ENCODE measurements at regions not wholly inside any gene's neighbourhood (a gene's known extent, or its start where the extent isn't known, plus 50 kb on each side); places are given as distances from the start of the nearest gene placed in this dataset.

GRCh38 chr5:34510002-34510401, 146.1 kb upstream of the RAI14 start:
- ATAC-seq: no peak
- no peak for DNase-seq (ENCODE audit: missing footprints)
- intact Hi-C loops (cut with DNase I): no loop called here

DNA sequence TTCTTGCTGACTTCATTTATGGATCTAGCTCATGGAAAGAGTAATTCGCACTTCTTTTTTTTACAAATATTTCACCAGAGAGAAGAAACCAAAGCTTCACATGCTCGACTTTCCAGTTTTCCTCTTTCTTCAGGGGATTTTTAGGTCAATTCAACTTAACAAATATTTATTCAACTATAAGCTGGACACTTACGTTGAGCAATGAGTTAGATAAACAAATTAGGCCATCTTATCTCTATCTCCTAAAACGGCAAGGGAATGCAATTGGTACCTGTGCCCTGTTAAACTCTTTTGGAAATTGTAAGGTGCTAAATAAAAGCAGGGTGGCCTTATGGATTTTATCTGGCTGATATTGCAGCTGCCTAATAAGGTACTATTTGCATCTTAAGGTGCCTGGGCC, 145.1 kb upstream of the RAI14 start:
- intact Hi-C loops (cut with DNase I): no loop called here
- no peak for DNase-seq (ENCODE audit: missing footprints)
- no peak for ATAC-seq

GRCh38 chr5:34511481-34511880, 144.6 kb upstream of the RAI14 start:
- no peak for ATAC-seq
- intact Hi-C loops (cut with DNase I): no loop called here

DNA sequence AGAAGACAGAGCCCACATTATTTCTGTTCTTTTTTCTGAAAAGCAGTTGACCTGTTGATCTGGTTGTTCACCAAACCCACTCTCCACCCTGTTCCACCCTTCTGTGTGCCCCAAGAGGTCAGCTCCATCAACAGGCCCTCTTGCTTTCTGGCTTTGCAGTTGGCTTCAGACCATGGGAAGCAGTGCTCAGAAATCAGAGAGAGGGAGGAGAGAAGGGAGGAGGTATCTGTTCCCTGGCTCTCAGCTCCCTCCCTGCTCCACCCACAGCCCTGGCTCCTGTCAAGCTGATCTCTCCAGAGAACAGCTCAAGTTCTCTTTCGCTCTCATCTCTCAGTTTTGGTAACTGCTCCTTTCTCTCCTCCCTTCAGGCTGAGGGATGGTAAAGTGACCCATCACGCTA, 144.2 kb upstream of the RAI14 start:
- ATAC-seq (peak; percentile 98), DNase-seq (ENCODE audit: missing footprints) (peak; percentile 70)
- intact Hi-C loops (cut with DNase I): no loop called here

More at GRCh38 chr5:34511481-34511880, 144.6 kb upstream of the RAI14 start:
- no peak for DNase-seq (ENCODE audit: missing footprints)

DNA sequence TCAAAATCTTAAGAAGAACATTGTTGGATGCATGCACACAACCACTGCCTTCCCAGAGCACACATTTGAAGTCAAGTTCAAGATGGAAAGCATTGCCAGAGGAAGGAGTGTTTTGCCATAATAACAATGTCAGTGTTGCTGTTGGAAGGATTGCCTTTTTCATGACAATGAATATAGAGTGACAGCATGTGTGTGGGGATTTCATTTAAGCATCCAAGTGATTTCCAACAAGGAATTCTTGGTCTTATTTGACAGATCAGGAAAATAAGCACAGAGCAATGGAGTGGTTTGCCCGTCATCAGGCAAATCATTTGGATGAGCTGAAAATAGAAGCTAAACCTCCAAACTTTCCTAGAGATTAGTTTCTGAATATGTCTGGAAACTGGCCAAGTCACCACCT, 140.0 kb upstream of the RAI14 start:
- ATAC-seq: no peak
- intact Hi-C loops (cut with DNase I): no loop called here
- DNase-seq (ENCODE audit: missing footprints): no peak

GRCh38 chr5:34516686-34517085, 139.4 kb upstream of the RAI14 start:
- DNase-seq (ENCODE audit: missing footprints): no peak
- intact Hi-C loops (cut with DNase I): no loop called here
- no peak for ATAC-seq

- intact Hi-C loops (cut with DNase I): no loop called here
- DNase-seq (ENCODE audit: missing footprints): no peak
- ATAC-seq: no peak
These were observed 138.9 kb upstream of the RAI14 start for GRCh38 chr5:34517249-34517648.

DNA sequence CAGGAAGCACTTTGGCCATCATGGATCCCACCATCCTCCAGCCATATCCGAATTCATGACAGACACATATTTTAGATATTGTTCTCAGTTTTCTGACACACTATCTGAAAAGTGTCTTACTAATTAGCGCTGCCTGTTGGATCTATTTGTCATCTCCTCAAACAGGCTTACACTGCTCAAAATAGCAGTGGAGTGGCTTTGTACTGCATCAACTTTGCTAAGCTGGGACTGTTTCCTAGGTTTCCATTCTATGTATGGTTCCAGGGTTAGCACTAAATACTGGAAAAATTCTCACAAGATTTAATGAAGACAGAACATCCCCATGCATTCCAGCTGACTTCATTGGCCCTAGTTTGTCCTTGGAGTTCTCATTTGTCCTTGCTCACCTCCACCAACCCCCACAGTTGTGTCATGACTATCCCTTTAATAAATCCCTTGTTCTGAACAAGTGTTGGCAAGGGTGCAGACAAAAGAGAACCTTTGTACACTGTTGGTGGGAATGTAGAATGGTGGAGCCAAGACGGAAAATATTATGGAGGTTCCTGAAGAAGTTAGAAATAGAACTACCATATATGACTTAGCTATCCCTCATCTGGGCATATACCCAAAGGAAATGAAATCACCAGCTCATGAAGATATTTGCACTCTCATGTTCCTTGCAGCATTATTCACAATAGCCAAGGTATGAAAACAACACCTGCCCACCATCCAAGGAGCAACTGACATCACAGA, 136.5 kb upstream of the RAI14 start:
- ATAC-seq (peak; percentile 52), DNase-seq (ENCODE audit: missing footprints) (no peak)
- intact Hi-C loops (cut with DNase I): loop anchor here (2.0 to 10.0 kb wide), 2 partner anchors 33 to 315 kb away; partner anchors contain the start of gene TTC23L

DNA sequence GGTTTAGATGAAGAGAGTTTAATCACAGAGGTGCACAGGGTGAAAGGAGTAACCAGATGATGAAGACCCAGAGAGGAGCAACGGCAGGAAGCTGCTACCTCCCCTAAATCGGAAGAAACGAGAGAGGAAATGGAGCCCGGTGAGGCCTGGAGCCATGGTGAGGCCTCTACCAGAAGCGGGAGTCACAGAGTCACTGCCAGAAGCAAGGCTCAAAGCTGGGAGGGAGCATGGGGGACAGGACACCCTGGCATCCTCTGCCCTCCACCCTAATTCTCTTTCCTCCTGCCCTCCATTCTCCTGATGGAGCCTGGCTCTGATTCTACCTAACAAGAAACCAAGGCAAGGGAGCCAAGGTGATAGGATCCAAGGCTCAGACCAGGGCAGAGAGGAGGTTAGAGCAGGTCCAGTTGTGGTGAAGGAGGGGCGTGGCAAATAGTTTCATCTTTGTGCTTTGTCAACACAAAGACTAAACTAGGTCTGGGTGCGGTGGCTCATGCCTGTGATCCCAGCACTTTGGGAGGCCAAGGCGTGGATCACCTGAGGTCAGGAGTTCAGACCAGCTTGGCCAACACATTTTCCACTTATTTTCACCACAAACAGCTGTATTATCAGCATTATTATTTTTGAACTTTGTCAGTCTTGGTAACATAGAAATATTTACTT, 134.4 kb upstream of the RAI14 start:
- DNase-seq (ENCODE audit: missing footprints) (no peak), ATAC-seq (no peak)
- intact Hi-C loops (cut with DNase I): loop anchor here (10.0 kb wide), 1 partner anchor 313 kb away; the partner anchor contains the start of gene TTC23L

DNA sequence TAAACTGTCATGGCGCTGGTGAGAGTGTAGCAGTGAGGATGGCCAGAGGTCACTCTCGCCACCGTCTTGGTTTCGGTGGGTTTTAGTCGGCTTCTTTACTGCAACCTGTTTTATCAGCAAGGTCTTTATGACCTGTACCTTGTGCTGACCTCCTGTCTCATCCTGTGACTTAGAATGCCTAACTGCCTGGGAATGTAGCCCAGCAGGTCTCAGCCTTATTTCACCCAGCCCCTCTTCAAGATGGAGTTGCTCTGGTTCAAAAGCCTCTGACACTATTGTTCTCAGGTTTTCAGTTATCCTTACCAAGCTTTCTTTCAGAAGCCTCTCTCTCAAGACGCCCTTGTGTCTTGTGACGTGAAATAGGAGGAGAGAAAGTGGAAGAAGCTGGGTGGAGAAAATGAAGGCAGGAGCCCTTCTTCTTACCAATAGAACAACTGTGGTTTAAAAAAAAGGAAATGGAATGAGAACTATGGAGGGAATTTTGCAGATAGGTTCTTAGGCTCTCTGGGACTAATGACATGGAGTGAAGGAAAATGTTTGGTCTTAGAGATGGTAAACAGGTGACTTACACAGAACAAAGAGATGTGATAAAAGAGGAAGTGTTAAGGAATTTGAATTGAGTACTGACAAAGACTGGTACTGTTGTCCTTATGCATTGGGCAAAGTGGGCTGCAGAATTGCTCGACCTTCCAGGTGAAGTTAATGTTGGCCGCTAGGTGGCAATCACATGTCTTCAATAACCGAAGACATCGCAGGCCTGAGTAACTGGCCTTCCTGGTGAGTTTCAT, 133.3 kb upstream of the RAI14 start:
- ATAC-seq (peak; percentile 76), DNase-seq (ENCODE audit: missing footprints) (no peak)
- intact Hi-C loops (cut with DNase I): loop anchor here (1.0 to 10.0 kb wide), 2 partner anchors 312 to 376 kb away; partner anchors contain the start of gene TTC23L

DNA sequence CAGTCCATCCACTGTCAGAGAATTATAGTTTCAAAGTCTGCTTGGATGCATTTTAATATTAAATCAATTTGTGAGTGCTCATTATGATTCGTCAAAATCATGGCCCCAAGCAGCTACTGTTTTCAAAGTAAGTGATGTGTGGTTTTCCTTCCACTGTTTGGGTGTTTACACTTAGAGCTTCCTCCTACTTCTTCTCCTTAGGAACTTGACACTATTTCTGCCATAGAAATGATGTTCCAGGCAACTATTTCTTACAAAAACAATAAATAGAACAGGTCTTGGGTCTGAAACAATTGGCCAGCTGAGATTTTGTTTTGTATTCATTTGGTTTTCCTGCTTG, 132.8 kb upstream of the RAI14 start:
- no peak for DNase-seq (ENCODE audit: missing footprints)
- no peak for ATAC-seq
- intact Hi-C loops (cut with DNase I): loop anchor here (1.0 to 10.0 kb wide), 2 partner anchors 311 to 375 kb away; partner anchors contain the start of gene TTC23L

DNA sequence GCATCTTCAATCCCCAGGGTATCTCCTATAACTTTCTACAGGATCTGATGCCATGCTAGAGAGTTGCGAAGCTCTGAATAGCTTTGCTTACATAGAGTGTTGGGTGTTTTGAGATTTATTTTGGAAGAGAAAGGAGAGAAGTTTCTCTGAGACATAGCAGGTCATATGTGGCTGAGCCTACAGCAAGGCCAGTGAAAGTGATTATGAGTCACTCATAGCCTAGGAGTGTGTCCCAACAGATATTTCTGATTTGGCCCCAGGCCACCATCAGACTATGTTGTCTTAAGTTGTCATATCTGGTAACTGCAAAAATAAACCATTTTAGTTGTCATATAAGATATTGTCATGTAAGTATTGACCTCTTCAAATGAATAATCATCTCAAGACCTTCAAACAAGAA, 132.0 kb upstream of the RAI14 start:
- ATAC-seq (no peak), DNase-seq (ENCODE audit: missing footprints) (no peak)
- intact Hi-C loops (cut with DNase I): loop anchor here (10.0 kb wide), 1 partner anchor 311 kb away; the partner anchor contains the start of gene TTC23L

DNA sequence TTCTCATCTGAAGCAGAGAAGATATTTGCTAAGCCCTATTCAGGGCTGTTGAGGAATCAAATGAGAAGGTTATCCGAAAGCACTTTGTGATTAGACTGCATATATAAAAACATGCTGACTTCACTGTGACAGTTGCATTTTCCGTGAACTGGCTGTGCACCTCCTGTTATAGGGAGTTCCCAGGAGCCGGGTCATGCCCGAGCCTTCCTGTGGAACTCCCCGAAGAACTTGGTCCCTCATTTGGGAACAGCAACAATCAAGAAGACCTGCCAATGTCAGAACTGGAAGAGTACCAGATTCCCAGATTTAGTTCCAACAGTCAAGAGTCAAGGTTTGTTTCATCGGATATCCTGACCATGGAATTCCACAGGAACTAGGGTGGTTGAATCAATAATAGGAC, 130.4 kb upstream of the RAI14 start:
- intact Hi-C loops (cut with DNase I): loop anchor here (10.0 kb wide), 1 partner anchor 309 kb away; the partner anchor contains the start of gene TTC23L
- no peak for ATAC-seq
- DNase-seq (ENCODE audit: missing footprints): no peak

DNA sequence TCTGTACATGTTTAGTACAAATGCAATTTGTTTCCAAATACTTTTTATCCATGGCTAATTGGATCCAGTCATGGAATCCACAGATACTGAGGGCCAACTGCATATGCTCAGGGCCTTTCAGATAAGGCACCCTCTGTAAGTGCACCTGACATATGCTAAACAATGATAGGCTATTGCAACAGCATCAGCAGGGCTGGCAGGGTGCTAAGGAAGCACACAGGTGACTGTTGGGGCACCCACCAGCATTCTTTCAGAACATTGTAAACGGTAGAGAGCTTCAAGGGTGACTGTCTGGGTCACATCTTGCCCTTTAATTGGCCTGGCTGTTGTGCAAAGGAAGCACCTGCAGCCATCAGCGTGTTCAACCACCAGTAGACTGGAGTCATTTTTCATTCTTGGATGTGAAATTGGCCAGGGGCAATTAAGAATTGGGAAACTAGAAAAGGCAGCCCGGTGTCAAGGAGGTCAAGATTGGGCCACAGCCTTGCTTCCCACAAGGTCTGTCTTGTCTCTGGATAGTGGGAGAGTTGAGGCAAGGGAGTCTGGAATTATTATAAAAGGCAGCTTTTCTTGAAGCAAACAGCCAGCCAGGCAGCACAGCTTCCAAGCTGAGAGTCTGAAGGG, 129.3 kb upstream of the RAI14 start:
- no peak for DNase-seq (ENCODE audit: missing footprints)
- no peak for ATAC-seq
- intact Hi-C loops (cut with DNase I): loop anchor here (10.0 kb wide), 1 partner anchor 308 kb away; the partner anchor contains the start of gene TTC23L

GRCh38 chr5:34529581-34530331, 126.4 kb upstream of the RAI14 start:
- intact Hi-C loops (cut with DNase I): loop anchor here (10.0 kb wide), 1 partner anchor 305 kb away; the partner anchor contains the start of gene TTC23L
- ATAC-seq: no peak
- DNase-seq (ENCODE audit: missing footprints): no peak

GRCh38 chr5:34530637-34531036, 125.5 kb upstream of the RAI14 start:
- DNase-seq (ENCODE audit: missing footprints): no peak

DNA sequence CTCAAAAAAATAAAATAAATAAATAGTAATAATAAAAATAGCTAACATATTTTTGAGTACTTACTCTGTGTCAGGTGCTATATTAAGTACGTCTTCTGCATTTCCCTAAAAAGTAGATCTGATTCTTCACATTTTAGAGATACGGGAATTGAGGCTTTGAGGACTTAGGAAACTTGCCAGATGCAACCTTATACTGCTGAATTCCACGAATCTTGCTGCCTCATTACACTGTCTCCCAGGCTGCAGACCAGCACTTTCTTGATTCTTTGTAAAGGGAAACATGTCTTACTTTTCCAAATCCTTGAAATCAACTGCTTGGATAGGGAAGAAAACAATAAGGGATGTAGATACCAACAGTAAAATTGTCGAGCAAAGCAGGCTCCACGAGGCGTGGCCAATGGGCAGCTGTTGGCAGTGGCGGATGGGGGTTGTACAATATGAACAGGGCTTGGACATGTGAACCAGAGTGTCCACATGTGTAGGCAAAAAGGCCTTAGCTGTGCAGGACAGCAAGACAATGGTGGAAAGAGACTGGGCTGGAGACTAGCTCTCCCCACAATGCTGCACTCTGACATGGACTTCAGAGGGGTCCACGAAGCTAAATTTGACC, 124.3 kb upstream of the RAI14 start:
- no peak for DNase-seq (ENCODE audit: missing footprints)
- no peak for ATAC-seq
- intact Hi-C loops (cut with DNase I): no loop called here

More at GRCh38 chr5:34530637-34531036, 125.5 kb upstream of the RAI14 start:
- no peak for ATAC-seq
- intact Hi-C loops (cut with DNase I): no loop called here
